GM19043 (cell line): ENCODE measurements at regions not wholly inside any gene's neighbourhood (a gene's known extent, or its start where the extent isn't known, plus 50 kb on each side); places are given as distances from the start of the nearest gene placed in this dataset.

ENCODE experiments used
- ATAC-seq: cut with Tn5 transposase; IDR thresholded peaks from one replicate; pipeline ENCODE4 v1.9.1; 2021; ENCODE audit warnings: low read depth; ENCODE audit not compliant: unreplicated experiment

GRCh38 chr21:22657781-22658180 lies 1659.6 kb downstream of the NCAM2 start:
- no peak for ATAC-seq

GRCh38 chr21:22670148-22670547 lies 1671.9 kb downstream of the NCAM2 start:
- ATAC-seq, result no peak

GRCh38 chr21:22679207-22679606 lies 1681.0 kb downstream of the NCAM2 start:
- no peak for ATAC-seq

- no peak for ATAC-seq
Observed at GRCh38 chr21:22691658-22692057, 1693.4 kb downstream of the NCAM2 start.

- ATAC-seq, result no peak
Observed at GRCh38 chr21:22703521-22703920, 1705.3 kb downstream of the NCAM2 start.

- no peak for ATAC-seq
Observed at GRCh38 chr21:22710721-22711120, 1712.5 kb downstream of the NCAM2 start.

- no peak for ATAC-seq
Observed at GRCh38 chr21:22711636-22712035, 1713.4 kb downstream of the NCAM2 start.

- ATAC-seq, result no peak
Observed at GRCh38 chr21:22725436-22725835, 1727.2 kb downstream of the NCAM2 start.

GRCh38 chr21:22728091-22728490 lies 1729.9 kb downstream of the NCAM2 start:
- ATAC-seq, result no peak

- ATAC-seq, result no peak
Observed at GRCh38 chr21:22743085-22743484, 1744.9 kb downstream of the NCAM2 start.

GRCh38 chr21:22754746-22755145 lies 1756.5 kb downstream of the NCAM2 start:
- ATAC-seq, result no peak

GRCh38 chr21:22758478-22758877 lies 1760.3 kb downstream of the NCAM2 start:
- no peak for ATAC-seq

GRCh38 chr21:22762463-22762862 lies 1764.3 kb downstream of the NCAM2 start:
- ATAC-seq, result no peak

GRCh38 chr21:22763442-22763841 lies 1765.2 kb downstream of the NCAM2 start:
- no peak for ATAC-seq

GRCh38 chr21:22764222-22764621 lies 1766.0 kb downstream of the NCAM2 start:
- ATAC-seq, result no peak

- no peak for ATAC-seq
Observed at GRCh38 chr21:22791376-22791775, 1793.2 kb downstream of the NCAM2 start.

GRCh38 chr21:22791986-22792560 lies 1793.9 kb downstream of the NCAM2 start:
- ATAC-seq, result peak; percentile 53

- ATAC-seq, result no peak
Observed at GRCh38 chr21:22795091-22795490, 1796.9 kb downstream of the NCAM2 start.

- no peak for ATAC-seq
Observed at GRCh38 chr21:22795644-22796043, 1797.4 kb downstream of the NCAM2 start.

GRCh38 chr21:22796147-22796546 lies 1797.9 kb downstream of the NCAM2 start:
- no peak for ATAC-seq

GRCh38 chr21:22804151-22804550 lies 1805.9 kb downstream of the NCAM2 start:
- ATAC-seq, result no peak

GRCh38 chr21:22806278-22806677 lies 1808.1 kb downstream of the NCAM2 start:
- ATAC-seq, result no peak

- ATAC-seq, result no peak
Observed at GRCh38 chr21:22813201-22813600, 1815.0 kb downstream of the NCAM2 start.
